HUES6 (cell line): ENCODE measurements at regions not wholly inside any gene's neighbourhood (a gene's known extent, or its start where the extent isn't known, plus 50 kb on each side); places are given as distances from the start of the nearest gene placed in this dataset.

Experiments used
- H3K27ac ChIP-seq: 2 replicates; pipeline ENCODE4 v1.7.0; 2013; ENCODE audit warnings: low read depth, mild to moderate bottlenecking, low read length, inconsistent platforms
- H3K27me3 ChIP-seq: 2 replicates; pipeline ENCODE4 v1.6.1; 2013; ENCODE audit warnings: low read length; ENCODE audit not compliant: control insufficient read depth, insufficient read depth
- H3K36me3 ChIP-seq: 2 replicates; pipeline ENCODE4 v1.6.1; 2013; ENCODE audit warnings: low read length; ENCODE audit not compliant: control insufficient read depth, insufficient read depth
- H3K4me1 ChIP-seq: 2 replicates; pipeline ENCODE4 v1.6.1; 2013; ENCODE audit warnings: low read length; ENCODE audit not compliant: control insufficient read depth, insufficient read depth
- H3K4me3 ChIP-seq: 2 replicates; pipeline ENCODE4 v1.5.1; 2013; ENCODE audit warnings: low read depth, low read length
- H3K9ac ChIP-seq: one replicate; pipeline ENCODE4 v1.6.1; 2013; ENCODE audit warnings: mild to moderate bottlenecking, low read length
- H3K9me3 ChIP-seq: 2 replicates; pipeline ENCODE4 v1.6.1; 2013; ENCODE audit warnings: low read depth, low read length; ENCODE audit not compliant: control insufficient read depth, insufficient read depth

GRCh38 chr3:166362698-166363097 is 525.5 kb upstream of the BCHE start:
- H3K4me1 ChIP-seq, result no peaks in the 10 kb centered on the region
- H3K36me3 ChIP-seq, result no peaks in the 10 kb centered on the region
- no peaks in the 10 kb centered on the region for H3K27me3 ChIP-seq
- H3K4me3 ChIP-seq, result no peak overlapping the region
- no peaks in the 10 kb centered on the region for H3K9me3 ChIP-seq
- no peak overlapping the region for H3K9ac ChIP-seq
- no peak overlapping the region for H3K27ac ChIP-seq

DNA sequence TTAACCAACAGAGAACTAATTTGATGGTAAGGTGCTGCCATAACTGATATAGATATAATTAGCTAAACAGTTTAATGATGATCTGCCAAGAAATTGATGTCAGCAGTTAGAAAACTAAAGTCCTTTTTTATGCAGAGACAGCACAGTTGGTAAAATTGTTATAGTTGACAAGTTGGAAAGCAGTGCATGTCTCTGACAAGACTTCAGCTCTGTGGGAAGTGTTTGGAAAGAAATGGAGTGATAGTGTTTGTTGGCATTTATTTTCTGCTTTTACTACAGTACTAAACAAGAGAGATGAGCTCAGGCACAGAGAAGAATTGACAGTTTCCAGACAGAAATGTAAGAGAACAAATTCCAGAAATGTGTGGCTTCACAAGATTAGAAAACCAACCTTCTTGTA is 523.5 kb upstream of the BCHE start:
- no peak overlapping the region for H3K27ac ChIP-seq
- no peaks in the 10 kb centered on the region for H3K9me3 ChIP-seq
- H3K27me3 ChIP-seq, result no peaks in the 10 kb centered on the region
- no peak overlapping the region for H3K9ac ChIP-seq
- no peak overlapping the region for H3K4me3 ChIP-seq
- no peaks in the 10 kb centered on the region for H3K36me3 ChIP-seq
- no peaks in the 10 kb centered on the region for H3K4me1 ChIP-seq

DNA sequence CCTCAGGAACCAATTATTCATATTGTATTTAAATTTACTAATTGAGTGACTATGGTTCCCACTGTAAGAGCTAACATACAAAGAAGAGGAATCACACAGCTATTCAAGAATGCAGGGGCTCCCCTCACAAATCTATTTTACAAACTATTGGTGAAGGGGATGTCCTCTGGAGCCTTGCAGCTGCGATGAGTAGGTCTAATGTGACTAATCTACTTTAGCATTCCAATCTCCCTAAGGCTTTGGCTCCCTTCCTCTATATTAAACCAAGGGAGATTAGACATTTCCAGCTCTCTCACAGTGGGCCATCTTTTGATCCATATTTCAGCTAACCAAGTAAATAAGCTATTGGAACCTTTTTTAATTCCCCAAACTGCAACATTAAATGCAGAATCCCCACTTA is 514.2 kb upstream of the BCHE start:
- Histone ChIP-seq H3K27ac (no peak overlapping the region), H3K36me3 (no peaks in the 10 kb centered on the region), H3K9me3 (peaks cover 16% of the 10 kb centered on the region; the same call in 1 of the 2 replicates), H3K4me1 (no peaks in the 10 kb centered on the region), H3K27me3 (no peaks in the 10 kb centered on the region), H3K9ac (no peak overlapping the region), H3K4me3 (no peak overlapping the region)

DNA sequence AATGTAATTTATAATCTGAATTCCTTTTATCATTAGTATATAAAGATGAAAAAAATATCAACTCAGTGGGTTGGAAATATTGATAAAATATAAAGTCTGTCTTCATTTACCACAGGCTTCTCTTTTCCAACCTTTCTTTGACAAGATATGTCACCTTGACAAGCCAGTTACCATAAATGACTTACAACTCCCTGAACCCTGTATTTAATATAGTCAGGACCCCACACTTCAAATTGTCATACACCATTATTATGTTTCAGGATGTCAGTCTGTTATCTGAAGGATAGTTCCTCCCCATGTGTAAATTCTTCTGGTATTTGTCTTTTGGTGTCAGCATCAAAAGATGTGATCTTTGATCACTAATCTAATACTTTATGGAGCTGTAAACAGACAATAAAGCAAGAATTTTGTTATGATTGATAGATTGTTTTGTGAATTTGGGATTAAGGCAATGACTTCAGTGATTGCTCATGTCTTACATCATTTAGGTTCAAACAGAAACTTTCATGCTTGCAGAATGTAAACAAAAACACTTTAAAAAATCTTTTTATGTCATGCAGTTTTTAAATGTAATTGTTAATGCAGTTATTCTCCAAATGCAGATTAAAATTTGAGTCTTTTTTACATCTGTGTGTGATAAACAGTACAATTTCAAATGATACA is 503.5 kb upstream of the BCHE start:
- Histone ChIP-seq H3K27me3 (no peaks in the 10 kb centered on the region), H3K9me3 (no peaks in the 10 kb centered on the region), H3K27ac (no peak overlapping the region), H3K4me1 (no peaks in the 10 kb centered on the region), H3K9ac (no peak overlapping the region), H3K36me3 (no peaks in the 10 kb centered on the region), H3K4me3 (no peak overlapping the region)

- H3K9me3 ChIP-seq, result no peaks in the 10 kb centered on the region
- H3K4me1 ChIP-seq, result no peaks in the 10 kb centered on the region
- H3K27ac ChIP-seq, result no peak overlapping the region
- no peaks in the 10 kb centered on the region for H3K36me3 ChIP-seq
- H3K9ac ChIP-seq, result no peak overlapping the region
- no peak overlapping the region for H3K4me3 ChIP-seq
- no peaks in the 10 kb centered on the region for H3K27me3 ChIP-seq
These were observed 487.2 kb upstream of the BCHE start for GRCh38 chr3:166324401-166324800.

GRCh38 chr3:166322391-166322790 is 485.2 kb upstream of the BCHE start:
- no peaks in the 10 kb centered on the region for H3K27me3 ChIP-seq

GRCh38 chr3:166307756-166308350 is 470.6 kb upstream of the BCHE start:
- no peak overlapping the region for H3K9ac ChIP-seq
- no peak overlapping the region for H3K27ac ChIP-seq
- no peaks in the 10 kb centered on the region for H3K36me3 ChIP-seq
- no peaks in the 10 kb centered on the region for H3K9me3 ChIP-seq
- H3K4me3 ChIP-seq, result no peak overlapping the region
- peaks cover 4% of the 10 kb centered on the region; the same call in 1 of the 2 replicates for H3K4me1 ChIP-seq
- no peaks in the 10 kb centered on the region for H3K27me3 ChIP-seq

More at GRCh38 chr3:166322391-166322790, 485.2 kb upstream of the BCHE start:
- Histone ChIP-seq H3K4me1 (no peaks in the 10 kb centered on the region), H3K9ac (no peak overlapping the region), H3K36me3 (no peaks in the 10 kb centered on the region), H3K4me3 (no peak overlapping the region), H3K27ac (no peak overlapping the region), H3K9me3 (no peaks in the 10 kb centered on the region)

DNA sequence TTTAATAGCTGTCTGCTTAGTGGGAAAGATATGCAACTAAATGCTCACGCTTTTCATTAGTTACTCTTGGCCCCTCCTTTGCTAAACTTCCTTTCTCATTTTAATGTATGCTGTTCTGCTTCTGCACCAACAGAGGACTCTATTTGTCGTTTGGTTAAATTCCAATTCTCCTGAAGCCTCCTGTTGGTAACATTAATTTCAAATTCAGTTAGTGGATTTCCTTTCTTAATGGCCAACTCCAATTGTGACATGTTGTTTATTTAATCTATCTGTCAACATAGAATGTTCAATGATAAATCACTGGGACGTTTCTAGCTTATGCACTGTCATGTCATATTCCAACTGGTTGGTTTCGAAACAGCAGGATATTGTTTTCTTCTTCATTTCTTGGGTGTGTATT is 467.4 kb upstream of the BCHE start:
- Histone ChIP-seq H3K4me1 (peaks cover 4% of the 10 kb centered on the region; the same call in 1 of the 2 replicates), H3K9ac (no peak overlapping the region), H3K36me3 (no peaks in the 10 kb centered on the region), H3K27ac (no peak overlapping the region), H3K27me3 (no peaks in the 10 kb centered on the region), H3K9me3 (no peaks in the 10 kb centered on the region), H3K4me3 (no peak overlapping the region)

- Histone ChIP-seq H3K36me3 (no peaks in the 10 kb centered on the region), H3K4me1 (peaks cover 4% of the 10 kb centered on the region; the same call in 1 of the 2 replicates), H3K9ac (no peak overlapping the region), H3K27ac (no peak overlapping the region), H3K9me3 (no peaks in the 10 kb centered on the region), H3K27me3 (no peaks in the 10 kb centered on the region), H3K4me3 (no peak overlapping the region)
These were observed 466.5 kb upstream of the BCHE start for GRCh38 chr3:166303681-166304080.

- Histone ChIP-seq H3K36me3 (no peaks in the 10 kb centered on the region), H3K4me3 (no peak overlapping the region), H3K27me3 (no peaks in the 10 kb centered on the region), H3K9ac (no peak overlapping the region), H3K27ac (no peak overlapping the region), H3K4me1 (peaks cover 4% of the 10 kb centered on the region; the same call in 1 of the 2 replicates), H3K9me3 (no peaks in the 10 kb centered on the region)
These were observed 465.1 kb upstream of the BCHE start for GRCh38 chr3:166302331-166302730.

DNA sequence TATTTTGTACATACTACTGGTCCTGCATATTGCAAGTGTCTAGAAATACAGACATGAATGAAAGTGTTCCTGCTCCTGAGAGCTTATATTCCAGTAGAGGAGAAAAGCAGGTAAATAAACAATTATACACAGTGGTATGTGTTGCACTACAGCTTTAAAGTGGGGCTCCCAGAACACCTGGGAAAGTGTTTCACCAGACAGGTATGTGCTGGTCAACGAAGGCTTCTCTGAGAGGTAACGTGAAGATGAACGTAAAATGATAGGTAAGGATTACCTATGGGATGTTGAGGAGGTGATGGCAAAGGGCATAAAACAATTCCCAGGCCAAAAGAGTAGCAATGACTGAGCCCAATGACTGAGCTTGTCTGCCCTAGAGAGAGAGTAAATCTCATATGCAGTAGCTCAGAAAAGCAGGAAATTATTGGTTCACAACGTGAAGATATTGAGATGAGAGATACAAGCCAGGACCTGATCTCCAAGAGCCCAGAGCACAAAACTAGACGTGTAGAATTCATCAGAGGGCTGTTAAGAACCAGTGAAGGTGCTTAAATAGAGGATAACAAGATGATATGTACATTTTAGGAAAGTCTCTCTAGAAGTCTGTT is 459.1 kb upstream of the BCHE start:
- no peaks in the 10 kb centered on the region for H3K9me3 ChIP-seq
- peaks cover 2% of the 10 kb centered on the region; the same call in 1 of the 2 replicates for H3K4me1 ChIP-seq
- no peaks in the 10 kb centered on the region for H3K27me3 ChIP-seq
- H3K9ac ChIP-seq, result no peak overlapping the region
- no peak overlapping the region for H3K4me3 ChIP-seq
- H3K36me3 ChIP-seq, result no peaks in the 10 kb centered on the region
- no peak overlapping the region for H3K27ac ChIP-seq
